ENCODE measurements at regions not wholly inside any gene's neighbourhood (a gene's known extent, or its start where the extent isn't known, plus 50 kb on each side); places are given as distances from the start of the nearest gene placed in this dataset.

DNA sequence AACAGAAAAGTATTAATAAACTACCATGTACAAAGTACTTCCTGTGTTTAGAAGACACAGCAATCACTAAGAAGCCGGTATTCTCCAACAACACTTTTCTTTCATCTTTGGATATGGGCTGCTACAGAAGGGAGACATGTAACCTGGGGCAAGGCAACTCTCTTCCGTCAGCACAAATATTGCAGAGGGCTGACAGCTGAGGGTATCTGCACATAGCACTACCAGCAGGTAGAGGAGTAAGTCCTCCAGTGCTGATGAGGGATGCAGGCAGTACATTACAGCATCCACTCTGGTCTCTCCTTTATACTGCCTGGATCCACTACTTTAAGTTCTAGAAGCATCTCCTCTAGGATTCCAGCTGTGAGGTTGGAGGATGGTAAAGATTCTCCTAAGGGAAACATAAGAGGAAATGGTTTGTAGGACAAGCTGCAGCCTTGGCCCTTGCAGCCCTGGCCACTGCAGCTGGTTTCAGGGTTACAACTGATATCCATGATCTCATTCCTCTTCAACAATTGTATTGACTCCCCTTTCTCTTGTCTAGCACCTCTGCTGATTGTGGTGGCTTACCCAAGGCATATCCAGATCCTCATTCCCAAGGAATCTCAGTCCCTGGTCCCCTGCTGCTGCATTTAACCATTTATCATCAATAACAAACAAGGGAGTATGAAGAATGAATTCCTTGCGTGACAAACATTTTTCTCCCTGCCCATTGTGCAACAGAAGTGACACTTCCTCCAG is 110.7 kb upstream of the ADGRF1 start:
- Histone ChIP-seq H3K4me1 (ENCODE audit: control insufficient read depth, insufficient read depth, low read length) (peaks cover 2% of the 10 kb centered on the region), H3K4me3 (ENCODE audit: low read length) (no peak overlapping the region), H3K9me3 (replicated peaks; ENCODE audit: control insufficient read depth, low read depth, low read length) (no peaks in the 10 kb centered on the region), H3K36me3 (ENCODE audit: control insufficient read depth, insufficient read depth, low read length) (no peaks in the 10 kb centered on the region), H3K27me3 (ENCODE audit: control insufficient read depth, insufficient read depth, low read length) (no peaks in the 10 kb centered on the region), H3K27ac (ENCODE audit: low read length) (no peak overlapping the region)
- DNase-seq, result peak; percentile 60
- WGBS (ENCODE audit: insufficient coverage), result no CpG with 5 or more reads among the region's 3 CpGs

DNA sequence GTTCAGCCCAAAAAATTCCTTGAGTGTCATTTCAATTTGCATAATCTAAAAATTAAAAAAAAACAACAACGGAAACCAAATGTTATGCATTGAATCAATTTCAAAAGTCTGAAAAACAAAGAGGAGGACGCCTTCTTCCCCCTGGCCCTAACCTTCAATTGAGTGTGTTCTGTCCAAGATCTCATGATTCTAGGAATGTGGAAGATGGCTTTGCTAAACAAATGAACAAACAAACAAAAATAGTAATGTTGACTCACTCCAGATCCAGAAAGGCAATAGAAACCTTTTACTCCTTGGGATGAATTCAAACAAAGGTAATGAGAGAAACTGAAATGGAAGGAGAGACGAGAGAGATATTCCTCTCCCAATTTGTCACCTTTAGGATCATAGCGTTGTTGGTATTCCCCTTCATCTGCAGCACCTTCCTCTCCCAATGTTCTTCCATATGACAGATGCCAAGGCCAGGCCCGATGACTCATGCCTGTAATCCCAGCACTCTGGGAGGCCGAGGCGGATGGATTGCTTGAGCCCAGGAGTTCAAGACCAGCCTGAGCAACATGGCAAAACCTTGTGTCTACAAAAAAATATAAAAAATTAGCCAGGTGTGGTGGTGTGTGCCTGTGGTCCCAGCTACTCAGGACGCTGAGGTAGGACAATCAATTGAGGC is 109.2 kb upstream of the ADGRF1 start:
- WGBS (ENCODE audit: insufficient coverage), result 77% methylated on average over 5 of the region's 8 CpGs
- Histone ChIP-seq H3K27me3 (ENCODE audit: control insufficient read depth, insufficient read depth, low read length) (no peaks in the 10 kb centered on the region), H3K4me1 (ENCODE audit: control insufficient read depth, insufficient read depth, low read length) (peaks cover 10% of the 10 kb centered on the region), H3K4me3 (ENCODE audit: low read length) (no peak overlapping the region), H3K9me3 (replicated peaks; ENCODE audit: control insufficient read depth, low read depth, low read length) (no peaks in the 10 kb centered on the region), H3K27ac (ENCODE audit: low read length) (no peak overlapping the region), H3K36me3 (ENCODE audit: control insufficient read depth, insufficient read depth, low read length) (no peaks in the 10 kb centered on the region)
- no peak for DNase-seq

DNA sequence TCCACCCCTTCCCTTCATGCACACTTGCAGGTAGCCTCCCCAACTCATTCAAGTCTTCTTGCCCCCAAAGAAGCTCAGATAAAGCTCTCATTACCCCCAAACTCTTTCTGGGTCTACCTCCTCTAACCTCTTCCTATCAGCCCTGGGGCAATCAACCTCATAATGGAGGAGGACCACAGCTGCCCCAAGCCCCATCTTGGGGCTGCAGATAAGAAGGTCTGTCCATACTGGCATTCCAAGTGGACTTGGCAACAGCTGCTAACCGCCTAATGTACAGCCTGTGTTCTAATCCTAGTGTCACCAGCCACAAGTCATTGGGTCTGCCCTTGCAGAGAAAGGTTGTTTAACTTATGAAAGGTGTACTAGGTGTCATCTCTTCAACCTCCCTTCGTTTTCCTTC is 107.4 kb upstream of the ADGRF1 start:
- Histone ChIP-seq H3K9me3 (replicated peaks; ENCODE audit: control insufficient read depth, low read depth, low read length) (no peaks in the 10 kb centered on the region), H3K4me1 (ENCODE audit: control insufficient read depth, insufficient read depth, low read length) (peaks cover 10% of the 10 kb centered on the region), H3K27me3 (ENCODE audit: control insufficient read depth, insufficient read depth, low read length) (no peaks in the 10 kb centered on the region), H3K36me3 (ENCODE audit: control insufficient read depth, insufficient read depth, low read length) (no peaks in the 10 kb centered on the region), H3K4me3 (ENCODE audit: low read length) (no peak overlapping the region), H3K27ac (ENCODE audit: low read length) (no peak overlapping the region)
- WGBS (ENCODE audit: insufficient coverage), result no CpG with 5 or more reads among the region's 2 CpGs
- no peak for DNase-seq

DNA sequence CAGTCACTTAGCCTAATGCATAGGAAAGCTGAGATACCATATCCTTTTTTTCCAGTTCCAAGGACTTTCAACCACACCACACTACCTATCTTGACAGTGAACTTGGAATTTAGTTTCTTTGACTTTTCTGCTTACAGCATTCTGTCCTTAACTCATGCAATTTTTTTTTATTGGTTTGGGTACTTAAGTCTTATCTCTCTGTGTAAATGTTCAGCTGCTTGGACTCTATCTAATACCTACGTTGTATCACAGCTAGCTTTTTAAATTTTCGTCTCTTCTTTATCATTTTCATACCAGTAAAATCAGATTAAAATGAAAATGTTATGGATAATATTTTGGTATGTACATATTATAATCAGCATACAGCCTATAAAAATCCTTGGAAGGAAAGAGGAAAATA is 106.9 kb upstream of the ADGRF1 start:
- no peaks in the 10 kb centered on the region for H3K36me3 ChIP-seq (ENCODE audit: control insufficient read depth, insufficient read depth, low read length)
- DNase-seq, result no peak
- no peaks in the 10 kb centered on the region for H3K27me3 ChIP-seq (ENCODE audit: control insufficient read depth, insufficient read depth, low read length)
- no peak overlapping the region for H3K27ac ChIP-seq (ENCODE audit: low read length)
- peaks cover 10% of the 10 kb centered on the region for H3K4me1 ChIP-seq (ENCODE audit: control insufficient read depth, insufficient read depth, low read length)
- WGBS (ENCODE audit: insufficient coverage), result no CpG with 5 or more reads among the region's 2 CpGs
- no peak overlapping the region for H3K4me3 ChIP-seq (ENCODE audit: low read length)
- no peaks in the 10 kb centered on the region for H3K9me3 ChIP-seq (replicated peaks; ENCODE audit: control insufficient read depth, low read depth, low read length)

DNA sequence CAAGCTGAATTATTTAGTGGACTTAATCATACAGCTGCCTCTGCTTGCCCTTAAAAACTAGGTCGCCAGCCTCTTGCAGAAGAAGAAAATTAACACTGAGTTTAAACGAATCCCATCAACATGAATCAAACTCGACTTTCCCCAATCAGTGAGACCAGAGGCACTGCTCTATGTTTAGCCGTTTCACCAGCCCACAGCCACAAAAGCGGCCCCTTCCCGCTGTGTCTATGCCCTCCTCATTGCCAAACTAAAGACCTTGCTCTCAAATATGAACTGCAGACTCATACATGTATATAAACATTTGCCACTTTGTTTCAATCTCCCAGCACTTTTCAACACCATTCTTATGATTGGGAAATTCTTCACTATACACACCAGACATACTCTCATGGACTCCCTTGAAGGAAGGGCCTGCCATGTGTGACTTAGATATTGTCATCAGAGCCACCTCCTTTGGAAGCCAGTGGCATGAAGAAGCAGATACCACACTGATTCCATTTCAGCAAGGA is 105.8 kb upstream of the ADGRF1 start:
- no peak overlapping the region for H3K4me3 ChIP-seq (ENCODE audit: low read length)
- WGBS (ENCODE audit: insufficient coverage), result 74% methylated on average over 5 of the region's 6 CpGs
- H3K27ac ChIP-seq (ENCODE audit: low read length), result no peak overlapping the region

DNA sequence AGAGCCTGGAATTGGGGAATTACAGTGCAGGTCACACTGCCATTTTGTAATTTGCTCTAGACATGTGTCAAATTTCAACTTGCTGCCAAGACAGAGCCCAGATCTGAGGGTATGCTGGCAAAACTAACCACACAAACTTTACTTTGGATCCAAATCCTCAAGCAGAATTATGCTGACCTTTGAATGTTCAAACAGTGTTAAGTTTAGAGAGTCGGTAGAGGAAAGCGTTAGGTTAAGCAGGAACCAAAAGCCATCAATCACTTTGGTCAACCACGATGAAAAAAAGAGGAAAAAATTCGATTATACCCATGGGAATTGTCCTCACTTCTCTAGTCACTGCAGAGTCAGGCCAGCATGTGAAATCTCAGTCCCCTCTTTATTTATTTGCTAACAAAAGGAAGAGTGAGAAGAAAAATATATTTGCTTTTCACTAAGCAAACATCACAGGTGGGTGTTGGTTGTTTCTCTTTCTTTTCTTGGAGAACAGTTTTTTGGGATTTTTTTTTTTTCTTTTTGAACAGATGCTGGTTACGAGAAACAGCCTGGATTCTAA is 105.1 kb upstream of the ADGRF1 start:
- Histone ChIP-seq H3K27ac (ENCODE audit: low read length) (no peak overlapping the region), H3K27me3 (ENCODE audit: control insufficient read depth, insufficient read depth, low read length) (no peaks in the 10 kb centered on the region), H3K36me3 (ENCODE audit: control insufficient read depth, insufficient read depth, low read length) (no peaks in the 10 kb centered on the region), H3K4me1 (ENCODE audit: control insufficient read depth, insufficient read depth, low read length) (peaks cover 8% of the 10 kb centered on the region), H3K9me3 (replicated peaks; ENCODE audit: control insufficient read depth, low read depth, low read length) (no peaks in the 10 kb centered on the region), H3K4me3 (ENCODE audit: low read length) (no peak overlapping the region)
- WGBS (ENCODE audit: insufficient coverage), result no CpG with 5 or more reads among the region's 5 CpGs
- no peak for DNase-seq

More for the DNA sequence above, 105.8 kb upstream of the ADGRF1 start:
- Histone ChIP-seq H3K36me3 (ENCODE audit: control insufficient read depth, insufficient read depth, low read length) (no peaks in the 10 kb centered on the region), H3K4me1 (ENCODE audit: control insufficient read depth, insufficient read depth, low read length) (peaks cover 10% of the 10 kb centered on the region), H3K9me3 (replicated peaks; ENCODE audit: control insufficient read depth, low read depth, low read length) (no peaks in the 10 kb centered on the region), H3K27me3 (ENCODE audit: control insufficient read depth, insufficient read depth, low read length) (no peaks in the 10 kb centered on the region)
- DNase-seq, result no peak

DNA sequence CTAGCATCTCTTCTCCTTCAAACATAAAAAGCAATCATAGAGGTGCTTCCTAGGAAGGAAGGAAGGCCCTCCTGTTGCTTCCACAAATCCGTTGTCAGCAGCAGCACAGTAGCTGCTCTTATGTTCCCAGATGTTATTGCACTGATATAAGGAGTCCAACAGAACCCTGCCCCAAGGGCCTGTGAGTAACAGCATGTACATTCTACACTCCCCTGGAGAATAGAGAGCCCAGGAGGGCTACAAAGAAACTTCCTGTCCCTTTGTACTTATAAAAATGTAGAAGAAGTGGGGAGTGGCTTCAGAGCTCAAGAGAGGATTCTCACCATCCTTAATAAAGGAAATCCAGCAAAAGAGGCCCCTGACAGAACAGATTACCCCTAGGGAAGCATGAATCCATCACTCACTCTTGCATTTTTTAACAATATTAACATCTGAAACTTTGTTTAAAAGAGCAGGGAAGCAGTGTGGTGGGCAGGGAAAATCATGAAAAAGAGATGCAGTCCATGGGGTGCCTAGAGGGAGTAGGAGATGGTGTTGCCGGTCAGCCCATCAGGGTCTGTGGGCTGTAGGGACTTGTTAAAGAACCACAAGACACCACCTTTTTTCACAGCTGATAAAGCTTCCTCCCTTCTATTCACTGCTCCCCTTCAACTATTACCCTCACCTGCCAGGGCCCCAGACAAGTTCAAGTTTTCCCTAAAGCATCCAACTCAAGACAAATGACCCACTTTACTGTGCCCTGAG is 104.5 kb upstream of the ADGRF1 start:
- Histone ChIP-seq H3K4me1 (ENCODE audit: control insufficient read depth, insufficient read depth, low read length) (peaks cover 8% of the 10 kb centered on the region), H3K9me3 (replicated peaks; ENCODE audit: control insufficient read depth, low read depth, low read length) (no peaks in the 10 kb centered on the region), H3K27me3 (ENCODE audit: control insufficient read depth, insufficient read depth, low read length) (no peaks in the 10 kb centered on the region), H3K27ac (ENCODE audit: low read length) (no peak overlapping the region), H3K4me3 (ENCODE audit: low read length) (no peak overlapping the region), H3K36me3 (ENCODE audit: control insufficient read depth, insufficient read depth, low read length) (no peaks in the 10 kb centered on the region)
- no CpG with 5 or more reads among the region's 2 CpGs for WGBS (ENCODE audit: insufficient coverage)
- no peak for DNase-seq

DNA sequence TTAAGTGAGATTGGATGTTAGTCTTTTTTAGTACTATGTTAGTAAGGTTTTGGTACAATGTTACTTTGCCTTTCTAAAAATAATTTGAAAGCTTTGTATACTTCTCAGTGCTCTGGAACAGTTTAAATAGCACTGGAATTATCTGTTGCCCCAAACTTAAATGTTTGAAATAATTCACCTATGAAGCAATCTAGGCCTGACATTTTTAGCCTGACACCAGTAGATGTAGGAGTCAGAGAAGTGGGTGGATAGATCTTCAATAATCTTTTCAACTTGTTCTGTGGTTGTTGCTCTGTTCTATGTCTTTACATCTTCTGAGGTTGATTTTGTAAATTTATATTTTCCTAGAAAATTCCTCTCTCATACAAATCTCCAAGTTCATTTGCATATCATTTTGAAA is 103.1 kb upstream of the ADGRF1 start:
- H3K36me3 ChIP-seq (ENCODE audit: control insufficient read depth, insufficient read depth, low read length), result no peaks in the 10 kb centered on the region
- peaks cover 8% of the 10 kb centered on the region for H3K4me1 ChIP-seq (ENCODE audit: control insufficient read depth, insufficient read depth, low read length)
- no peak overlapping the region for H3K27ac ChIP-seq (ENCODE audit: low read length)
- H3K27me3 ChIP-seq (ENCODE audit: control insufficient read depth, insufficient read depth, low read length), result no peaks in the 10 kb centered on the region
- no peaks in the 10 kb centered on the region for H3K9me3 ChIP-seq (replicated peaks; ENCODE audit: control insufficient read depth, low read depth, low read length)
- H3K4me3 ChIP-seq (ENCODE audit: low read length), result no peak overlapping the region
- no peak for DNase-seq

DNA sequence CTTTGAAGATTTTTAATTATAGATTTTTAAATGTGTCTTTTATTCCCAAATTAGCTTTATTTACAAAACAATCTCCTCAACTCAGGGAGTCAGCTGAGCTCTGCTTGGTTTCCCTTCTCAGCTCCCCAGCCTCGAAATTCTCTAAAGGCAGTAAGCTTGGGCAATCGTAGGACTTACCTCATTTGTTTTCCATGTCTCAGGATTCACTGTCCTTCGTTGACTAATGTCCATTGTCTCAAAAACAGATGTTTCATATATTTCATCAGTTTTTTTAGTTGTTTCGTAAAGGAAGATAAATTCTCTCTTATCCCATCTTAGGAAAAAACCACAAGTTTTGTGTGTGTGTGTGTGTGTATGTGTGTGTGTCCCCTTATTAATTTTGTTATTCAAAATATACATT is 102.2 kb upstream of the ADGRF1 start:
- DNase-seq, result peak; percentile 66
- Histone ChIP-seq H3K36me3 (ENCODE audit: control insufficient read depth, insufficient read depth, low read length) (no peaks in the 10 kb centered on the region), H3K27ac (ENCODE audit: low read length) (no peak overlapping the region), H3K27me3 (ENCODE audit: control insufficient read depth, insufficient read depth, low read length) (no peaks in the 10 kb centered on the region), H3K9me3 (replicated peaks; ENCODE audit: control insufficient read depth, low read depth, low read length) (no peaks in the 10 kb centered on the region), H3K4me3 (ENCODE audit: low read length) (no peak overlapping the region), H3K4me1 (ENCODE audit: control insufficient read depth, insufficient read depth, low read length) (peaks cover 8% of the 10 kb centered on the region)
- WGBS (ENCODE audit: insufficient coverage), result 17% methylated on average over 1 of the region's 4 CpGs

DNA sequence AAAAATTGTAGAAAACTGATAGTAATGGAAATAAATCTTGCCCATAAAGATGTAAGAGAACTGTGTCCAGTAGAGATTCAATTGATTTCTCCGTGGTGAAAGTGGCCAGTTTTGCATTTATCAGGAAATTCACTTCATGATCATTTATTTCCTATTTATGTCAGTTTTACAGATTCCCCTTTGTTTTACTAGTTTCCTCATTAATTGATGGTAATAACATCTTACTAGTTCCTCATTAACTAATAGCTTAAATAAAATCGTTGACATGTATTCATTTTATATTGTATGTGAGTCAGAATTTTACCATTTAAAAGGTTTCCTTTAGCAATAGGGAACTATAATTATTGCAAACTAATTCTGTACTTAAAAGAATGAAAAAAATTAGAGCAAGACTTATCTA is 99.8 kb upstream of the ADGRF1 start:
- WGBS (ENCODE audit: insufficient coverage), result no CpG with 5 or more reads among the region's 2 CpGs

More for the DNA sequence above, 99.8 kb upstream of the ADGRF1 start:
- no peak for DNase-seq
- no peaks in the 10 kb centered on the region for H3K36me3 ChIP-seq (ENCODE audit: control insufficient read depth, insufficient read depth, low read length)
- H3K4me3 ChIP-seq (ENCODE audit: low read length), result no peak overlapping the region
- H3K27ac ChIP-seq (ENCODE audit: low read length), result no peak overlapping the region
- H3K9me3 ChIP-seq (replicated peaks; ENCODE audit: control insufficient read depth, low read depth, low read length), result no peaks in the 10 kb centered on the region
- H3K4me1 ChIP-seq (ENCODE audit: control insufficient read depth, insufficient read depth, low read length), result peaks cover 6% of the 10 kb centered on the region
- no peaks in the 10 kb centered on the region for H3K27me3 ChIP-seq (ENCODE audit: control insufficient read depth, insufficient read depth, low read length)
